GM18873 (cell line): ENCODE measurements at regions not wholly inside any gene's neighbourhood (a gene's known extent, or its start where the extent isn't known, plus 50 kb on each side); places are given as distances from the start of the nearest gene placed in this dataset.
"Not testable (repeated sequence)": the region's sequence is repeated elsewhere in the genome, so short reads cannot be mapped to it uniquely, and the experiment has no call there.

ENCODE experiments used
- ATAC-seq: cut with Tn5 transposase; IDR thresholded peaks from one replicate; pipeline ENCODE4 v1.9.1; 2021; ENCODE audit warnings: mild to moderate bottlenecking, moderate library complexity, moderate number of reproducible peaks; ENCODE audit not compliant: unreplicated experiment, low FRiP score

- ATAC-seq = no peak
Observed at GRCh38 chr4:127246963-127247952, 385.5 kb upstream of the INTU start.

- ATAC-seq = no peak
Observed at GRCh38 chr4:127249066-127249766, 383.5 kb upstream of the INTU start.

GRCh38 chr4:127249767-127250108, 383.0 kb upstream of the INTU start:
- ATAC-seq = no peak

- peak; percentile 54 for ATAC-seq
Observed at GRCh38 chr4:127250577-127250976, 382.2 kb upstream of the INTU start.

- ATAC-seq = peak; percentile 57
Observed at GRCh38 chr4:127251423-127251822, 381.3 kb upstream of the INTU start.

GRCh38 chr4:127256500-127256899, 376.3 kb upstream of the INTU start:
- ATAC-seq = no peak

- no peak for ATAC-seq
Observed at GRCh38 chr4:127261476-127261875, 371.3 kb upstream of the INTU start.

GRCh38 chr4:127268367-127268766, 364.4 kb upstream of the INTU start:
- no peak for ATAC-seq

- not testable (repeated sequence) for ATAC-seq
Observed at GRCh38 chr4:127277023-127277422, 355.7 kb upstream of the INTU start.

- no peak for ATAC-seq
Observed at GRCh38 chr4:127284236-127284635, 348.5 kb upstream of the INTU start.

GRCh38 chr4:127291316-127291715, 341.4 kb upstream of the INTU start:
- no peak for ATAC-seq

GRCh38 chr4:127293496-127293895, 339.3 kb upstream of the INTU start:
- ATAC-seq = no peak

- no peak for ATAC-seq
Observed at GRCh38 chr4:127304356-127304755, 328.4 kb upstream of the INTU start.

GRCh38 chr4:127307996-127308395, 324.8 kb upstream of the INTU start:
- ATAC-seq = no peak

GRCh38 chr4:127309369-127310102, 323.2 kb upstream of the INTU start:
- ATAC-seq = no peak

- no peak for ATAC-seq
Observed at GRCh38 chr4:127311371-127311770, 321.4 kb upstream of the INTU start.

- no peak for ATAC-seq
Observed at GRCh38 chr4:127311924-127312323, 320.8 kb upstream of the INTU start.

GRCh38 chr4:127313767-127314166, 319.0 kb upstream of the INTU start:
- ATAC-seq = no peak

- ATAC-seq = no peak
Observed at GRCh38 chr4:127327491-127327890, 305.3 kb upstream of the INTU start.

GRCh38 chr4:127335073-127335620, 297.6 kb upstream of the INTU start:
- ATAC-seq = no peak

- no peak for ATAC-seq
Observed at GRCh38 chr4:127335732-127336131, 297.0 kb upstream of the INTU start.
